Fibroblast of lung (primary cell): ENCODE measurements at regions not wholly inside any gene's neighbourhood (a gene's known extent, or its start where the extent isn't known, plus 50 kb on each side); places are given as distances from the start of the nearest gene placed in this dataset.
A peak's percentile ranks its signal among the peaks of the same experiment; 100 is the strongest.

Experiments used
- DNase-seq, 2 donors: peaks; one replicate each; pipeline versions ENCODE4 v3.0.0 to v3.0.0-alpha.2; 2010; ENCODE audit warnings: low read depth in 2 of 2
- H2AFZ ChIP-seq: 2 replicates; pipeline ENCODE4 v1.5.1; 2012; ENCODE audit warnings: low read length, control low read depth, inconsistent platforms
- H3K27ac ChIP-seq: 2 replicates; pipeline ENCODE4 v1.5.1; 2011; ENCODE audit warnings: low read length, control low read depth; ENCODE audit not compliant: insufficient read depth
- H3K27me3 ChIP-seq: 2 replicates; pipeline ENCODE4 v1.5.1; 2011; ENCODE audit warnings: mild to moderate bottlenecking, low read length; ENCODE audit not compliant: control insufficient read depth, insufficient read depth
- H3K36me3 ChIP-seq: 2 replicates; pipeline ENCODE4 v1.5.1; 2011; ENCODE audit warnings: low read length; ENCODE audit not compliant: control insufficient read depth, insufficient read depth
- H3K4me1 ChIP-seq: 2 replicates; pipeline ENCODE4 v1.5.1; 2011; ENCODE audit warnings: low read length; ENCODE audit not compliant: control insufficient read depth, insufficient read depth; ENCODE audit errors: extremely low read depth
- H3K4me2 ChIP-seq: 2 replicates; pipeline ENCODE4 v1.5.1; 2011; ENCODE audit warnings: low read length, control low read depth; ENCODE audit not compliant: insufficient read depth; ENCODE audit errors: extremely low read depth
- H3K4me3 ChIP-seq, 4 experiments: fragments of 200-600 bp in 1 of 4; sonication (generic) in 1 of 4; replicated peaks in 1 of 4; 2 replicates each; pipeline ENCODE4 v1.5.1; 2011 to 2016; ENCODE audit warnings: low read length in 4 of 4, low read depth in 3 of 4, mild to moderate bottlenecking in 3 of 4, control low read depth in 2 of 4, inconsistent platforms in 1 of 4, mixed read lengths in 1 of 4; ENCODE audit not compliant: insufficient read depth in 1 of 4; ENCODE audit errors: control extremely low read depth in 1 of 4
- H3K79me2 ChIP-seq: 2 replicates; pipeline ENCODE4 v1.5.1; 2012; ENCODE audit warnings: mild to moderate bottlenecking, low read length, inconsistent platforms; ENCODE audit not compliant: control insufficient read depth, insufficient read depth
- H3K9ac ChIP-seq: 2 replicates; pipeline ENCODE4 v1.5.1; 2011; ENCODE audit warnings: mild to moderate bottlenecking, low read length, control low read depth; ENCODE audit not compliant: insufficient read depth
- H3K9me3 ChIP-seq: 2 replicates; pipeline ENCODE4 v1.5.1; 2012; ENCODE audit warnings: low read depth, low read length; ENCODE audit not compliant: control insufficient read depth, insufficient read depth
- H4K20me1 ChIP-seq: 2 replicates; pipeline ENCODE4 v1.5.1; 2011; ENCODE audit warnings: low read length; ENCODE audit not compliant: control insufficient read depth, insufficient read depth; ENCODE audit errors: extremely low read depth
- EZH2 ChIP-seq: IDR thresholded peaks from 2 replicates; pipeline ENCODE4 v1.5.1; 2012; ENCODE audit warnings: low read length, control low read depth, mild to moderate bottlenecking; ENCODE audit errors: missing control alignments
- TF ChIP-seq, protein P1 (sequence below), 2 donors: IDR thresholded peaks in 1 of 2; conservative IDR thresholded peaks in 1 of 2; 1 replicate in 1 of 2; 2 replicates in 1 of 2; pipeline ENCODE4 v1.5.1; 2011 to 2012; ENCODE audit warnings: low read length in 2 of 2, control low read depth in 1 of 2, inconsistent platforms in 1 of 2, low read depth in 1 of 2, mild to moderate bottlenecking in 1 of 2

DNA sequence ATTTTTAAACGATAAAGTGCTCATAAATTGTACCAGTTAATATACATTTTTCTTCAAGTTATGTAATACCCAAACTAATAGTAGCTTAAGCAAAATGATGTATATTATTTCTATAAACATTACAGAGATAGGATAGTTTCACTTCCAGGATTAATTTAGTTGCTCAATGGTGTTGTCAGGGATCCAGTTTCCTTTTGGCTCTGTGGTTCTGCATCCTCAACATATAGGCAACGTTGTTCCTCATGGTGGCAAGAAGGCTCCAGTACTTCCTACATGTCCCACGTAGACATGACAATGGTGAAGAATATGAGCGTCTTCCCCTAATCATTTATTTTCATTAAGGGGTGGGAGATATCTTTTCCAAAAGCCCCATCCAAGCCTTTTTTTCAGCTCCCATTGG is 60.7 kb upstream of the DCD start:
- H3K4me2 ChIP-seq: no peak overlapping the region

DNA sequence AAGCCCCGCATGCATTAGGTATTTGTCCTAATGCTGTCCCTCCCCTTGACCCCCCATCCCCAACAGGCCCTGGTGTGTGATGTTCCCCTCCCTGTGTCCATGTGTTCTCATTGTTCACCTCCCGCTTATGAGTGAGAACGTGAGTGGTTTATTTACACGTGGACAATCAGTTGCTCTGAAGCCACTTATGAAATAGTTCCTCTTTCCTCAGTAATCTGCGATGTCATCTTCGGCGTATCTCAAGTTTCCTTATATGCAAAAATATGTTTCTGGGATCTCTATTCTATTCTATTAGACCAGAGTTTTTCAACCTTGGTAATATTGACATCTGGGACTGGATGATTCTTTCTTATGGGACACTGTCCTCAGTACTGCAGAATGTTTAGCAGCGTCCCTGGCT is 56.0 kb upstream of the DCD start:
- H4K20me1 ChIP-seq: no peaks in the 10 kb centered on the region

More for the DNA sequence above, 60.7 kb upstream of the DCD start:
- H3K9ac ChIP-seq: no peak overlapping the region
- no peak overlapping the region for H3K4me3 ChIP-seq
- H3K36me3 ChIP-seq: no peaks in the 10 kb centered on the region
- no peaks in the 10 kb centered on the region for H3K9me3 ChIP-seq
- no peaks in the 10 kb centered on the region for H3K4me1 ChIP-seq
- TF ChIP-seq, protein P1, sequence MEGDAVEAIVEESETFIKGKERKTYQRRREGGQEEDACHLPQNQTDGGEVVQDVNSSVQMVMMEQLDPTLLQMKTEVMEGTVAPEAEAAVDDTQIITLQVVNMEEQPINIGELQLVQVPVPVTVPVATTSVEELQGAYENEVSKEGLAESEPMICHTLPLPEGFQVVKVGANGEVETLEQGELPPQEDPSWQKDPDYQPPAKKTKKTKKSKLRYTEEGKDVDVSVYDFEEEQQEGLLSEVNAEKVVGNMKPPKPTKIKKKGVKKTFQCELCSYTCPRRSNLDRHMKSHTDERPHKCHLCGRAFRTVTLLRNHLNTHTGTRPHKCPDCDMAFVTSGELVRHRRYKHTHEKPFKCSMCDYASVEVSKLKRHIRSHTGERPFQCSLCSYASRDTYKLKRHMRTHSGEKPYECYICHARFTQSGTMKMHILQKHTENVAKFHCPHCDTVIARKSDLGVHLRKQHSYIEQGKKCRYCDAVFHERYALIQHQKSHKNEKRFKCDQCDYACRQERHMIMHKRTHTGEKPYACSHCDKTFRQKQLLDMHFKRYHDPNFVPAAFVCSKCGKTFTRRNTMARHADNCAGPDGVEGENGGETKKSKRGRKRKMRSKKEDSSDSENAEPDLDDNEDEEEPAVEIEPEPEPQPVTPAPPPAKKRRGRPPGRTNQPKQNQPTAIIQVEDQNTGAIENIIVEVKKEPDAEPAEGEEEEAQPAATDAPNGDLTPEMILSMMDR (conservative IDR thresholded peaks at IDR 0.05 in 1 of 2, IDR thresholded peaks at IDR 0.05 in 1 of 2; ENCODE audit: low read depth in 1 of 2, low read length in 2 of 2): no peak
- no peak for TF ChIP-seq EZH2
- no peaks in the 10 kb centered on the region for H3K79me2 ChIP-seq
- no peak overlapping the region for H3K27ac ChIP-seq
- H4K20me1 ChIP-seq: no peaks in the 10 kb centered on the region
- H2AFZ ChIP-seq: no peak overlapping the region
- H3K27me3 ChIP-seq: no peaks in the 10 kb centered on the region
- DNase-seq: no peak

DNA sequence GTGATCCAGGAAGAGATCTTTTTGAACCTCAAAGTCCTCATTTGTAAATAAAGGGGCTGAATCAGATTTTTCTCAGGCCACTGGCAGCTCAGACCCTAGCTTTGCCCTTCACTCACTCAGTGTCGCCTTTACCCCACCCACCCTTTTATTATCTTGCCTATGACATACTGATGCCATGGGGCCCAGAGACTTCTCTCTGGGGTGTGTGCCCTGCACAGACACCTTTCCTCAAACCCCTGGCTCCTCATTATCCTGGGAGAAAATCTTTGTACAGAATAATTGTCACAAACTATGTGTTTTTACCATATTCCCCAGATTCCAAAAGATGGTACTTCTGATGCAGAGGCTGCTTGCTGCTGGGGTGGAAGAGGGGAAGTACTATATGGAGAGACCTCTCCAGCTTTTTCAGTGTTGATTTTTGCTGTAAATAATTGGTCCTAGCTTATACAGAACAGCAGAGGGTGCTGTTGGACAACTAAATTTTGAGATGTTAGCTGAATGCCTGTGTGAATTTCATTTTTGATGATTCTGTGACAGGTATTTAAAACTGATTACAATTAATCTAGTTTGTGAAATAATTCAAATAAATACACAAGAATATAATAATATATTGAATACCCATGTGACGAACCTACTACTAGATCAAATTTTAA is 53.9 kb upstream of the DCD start:
- no peak overlapping the region for H3K9ac ChIP-seq
- H3K4me1 ChIP-seq: no peaks in the 10 kb centered on the region
- no peaks in the 10 kb centered on the region for H3K79me2 ChIP-seq
- H3K27ac ChIP-seq: no peak overlapping the region
- no peak overlapping the region for H2AFZ ChIP-seq
- H3K9me3 ChIP-seq: no peaks in the 10 kb centered on the region
- no peak overlapping the region for H3K4me3 ChIP-seq
- no peak overlapping the region for H3K4me2 ChIP-seq
- peak; percentile 25 to 58 for DNase-seq
- no peak for TF ChIP-seq EZH2
- TF ChIP-seq, protein P1 (conservative IDR thresholded peaks at IDR 0.05 in 1 of 2, IDR thresholded peaks at IDR 0.05 in 1 of 2; ENCODE audit: low read depth in 1 of 2, low read length in 2 of 2): peak; percentile 56 to 66
- H3K27me3 ChIP-seq: no peaks in the 10 kb centered on the region
- no peaks in the 10 kb centered on the region for H3K36me3 ChIP-seq
- H4K20me1 ChIP-seq: no peaks in the 10 kb centered on the region

More for the DNA sequence above, 56.0 kb upstream of the DCD start:
- no peaks in the 10 kb centered on the region for H3K4me1 ChIP-seq
- H3K4me2 ChIP-seq: no peak overlapping the region
- H3K9me3 ChIP-seq: no peaks in the 10 kb centered on the region
- no peaks in the 10 kb centered on the region for H3K36me3 ChIP-seq
- H3K27ac ChIP-seq: no peak overlapping the region
- no peak overlapping the region for H2AFZ ChIP-seq
- H3K9ac ChIP-seq: no peak overlapping the region
- H3K27me3 ChIP-seq: no peaks in the 10 kb centered on the region
- no peak for DNase-seq
- no peaks in the 10 kb centered on the region for H3K79me2 ChIP-seq
- no peak overlapping the region for H3K4me3 ChIP-seq
- no peak for TF ChIP-seq EZH2
- TF ChIP-seq, protein P1 (conservative IDR thresholded peaks at IDR 0.05 in 1 of 2, IDR thresholded peaks at IDR 0.05 in 1 of 2; ENCODE audit: low read depth in 1 of 2, low read length in 2 of 2): no peak
